Uterus (tissue), 3 donors: ENCODE measurements at regions not wholly inside any gene's neighbourhood (a gene's known extent, or its start where the extent isn't known, plus 50 kb on each side); places are given as distances from the start of the nearest gene placed in this dataset.

Source experiments
- DNase-seq, 2 donors: peaks; one replicate each; pipeline ENCODE4 v3.0.0-alpha.2; 2019 to 2020
- H3K27ac ChIP-seq, 2 donors: fragments of 200-600 bp; sonication (generic); 1 replicate in 1 of 2; 2 replicates in 1 of 2; pipeline ENCODE4 v1.5.1; 2016 to 2018
- H3K27me3 ChIP-seq, 2 donors: fragments of 200-600 bp; sonication (generic); one replicate each; pipeline ENCODE4 v1.5.1; 2018 to 2019; ENCODE audit warnings: control low read depth in 1 of 2
- H3K36me3 ChIP-seq, 2 donors: fragments of 200-600 bp; sonication (generic); one replicate each; pipeline ENCODE4 v1.5.1; 2019; ENCODE audit warnings: control low read depth in 1 of 2
- H3K4me1 ChIP-seq, 2 donors: fragments of 200-600 bp; sonication (generic); one replicate each; pipeline ENCODE4 v1.5.1; 2018 to 2019; ENCODE audit warnings: control low read depth in 1 of 2
- H3K4me3 ChIP-seq, 2 donors: fragments of 200-600 bp; sonication (generic); 1 replicate in 1 of 2; 2 replicates in 1 of 2; pipeline ENCODE4 v1.5.1; 2018 to 2019; ENCODE audit warnings: mild to moderate bottlenecking in 1 of 2
- H3K9me3 ChIP-seq, 2 donors: fragments of 200-600 bp; sonication (generic); one replicate each; pipeline ENCODE4 v1.5.1; 2019; ENCODE audit warnings: control low read depth in 1 of 2
- CTCF ChIP-seq, 4 experiments: fragments of 200-600 bp in 2 of 4; fragments of 450-650 bp in 2 of 4; sonication (generic) in 2 of 4; IDR thresholded peaks; one replicate each; pipeline ENCODE4 v1.5.1; 2016 to 2019; ENCODE audit warnings: antibody characterized with exemption in 4 of 4, mild to moderate bottlenecking in 2 of 4, moderate library complexity in 1 of 4
- POLR2A ChIP-seq, 2 donors: fragments of 450-650 bp; IDR thresholded peaks; one replicate each; pipeline ENCODE4 v1.6.1; 2016; ENCODE audit warnings: antibody characterized with exemption in 2 of 2, mild to moderate bottlenecking in 1 of 2, moderate library complexity in 1 of 2
- intact Hi-C: fragments of 100-400 bp; cut with DNase I; formaldehyde crosslinking; loops from one replicate; pipeline ENCODE4 v1.15.1; 2023; ENCODE audit warnings: low total_unique reads
- donor health status: DM: yes; HTN: yes; CAD: no.

GRCh38 chr1:88398338-88398737 lies 285.7 kb upstream of the PKN2 start:
- Histone ChIP-seq H3K27me3 (no peaks in the 10 kb centered on the region), H3K27ac (no peak overlapping the region), H3K4me3 (no peak overlapping the region), H3K36me3 (no peaks in the 10 kb centered on the region), H3K9me3 (no peaks in the 10 kb centered on the region), H3K4me1 (no peaks in the 10 kb centered on the region)
- intact Hi-C loops: no loop called here
- TF ChIP-seq POLR2A (IDR thresholded peaks at IDR 0.05): no peak
- no peak for TF ChIP-seq CTCF (IDR thresholded peaks at IDR 0.05)
- no peak for DNase-seq

GRCh38 chr1:88399690-88400089 lies 284.4 kb upstream of the PKN2 start:
- H3K27ac ChIP-seq: no peak overlapping the region
- no peaks in the 10 kb centered on the region for H3K9me3 ChIP-seq
- no peak for DNase-seq
- no peaks in the 10 kb centered on the region for H3K36me3 ChIP-seq
- no peak for TF ChIP-seq POLR2A (IDR thresholded peaks at IDR 0.05)
- no peak for TF ChIP-seq CTCF (IDR thresholded peaks at IDR 0.05)
- no peak overlapping the region for H3K4me3 ChIP-seq
- intact Hi-C loops: no loop called here
- H3K27me3 ChIP-seq: no peaks in the 10 kb centered on the region
- H3K4me1 ChIP-seq: no peaks in the 10 kb centered on the region

- no peak overlapping the region for H3K27ac ChIP-seq
- no peaks in the 10 kb centered on the region for H3K9me3 ChIP-seq
- no peak for DNase-seq
- no peaks in the 10 kb centered on the region for H3K27me3 ChIP-seq
- H3K36me3 ChIP-seq: no peaks in the 10 kb centered on the region
- intact Hi-C loops: no loop called here
- no peak overlapping the region for H3K4me3 ChIP-seq
- TF ChIP-seq POLR2A (IDR thresholded peaks at IDR 0.05): no peak
- no peak for TF ChIP-seq CTCF (IDR thresholded peaks at IDR 0.05)
- H3K4me1 ChIP-seq: no peaks in the 10 kb centered on the region
Observed at GRCh38 chr1:88401313-88401712, 282.8 kb upstream of the PKN2 start.

GRCh38 chr1:88404582-88404981 lies 279.5 kb upstream of the PKN2 start:
- H3K27me3 ChIP-seq: no peaks in the 10 kb centered on the region
- no peak overlapping the region for H3K4me3 ChIP-seq
- no peaks in the 10 kb centered on the region for H3K36me3 ChIP-seq
- H3K4me1 ChIP-seq: no peaks in the 10 kb centered on the region
- no peak overlapping the region for H3K27ac ChIP-seq
- no peaks in the 10 kb centered on the region for H3K9me3 ChIP-seq
- intact Hi-C loops: no loop called here
- no peak for DNase-seq
- no peak for TF ChIP-seq CTCF (IDR thresholded peaks at IDR 0.05)
- TF ChIP-seq POLR2A (IDR thresholded peaks at IDR 0.05): no peak

GRCh38 chr1:88407248-88407647 lies 276.8 kb upstream of the PKN2 start:
- Histone ChIP-seq H3K27me3 (no peaks in the 10 kb centered on the region), H3K4me3 (no peak overlapping the region), H3K4me1 (no peaks in the 10 kb centered on the region), H3K9me3 (no peaks in the 10 kb centered on the region), H3K36me3 (no peaks in the 10 kb centered on the region), H3K27ac (no peak overlapping the region)
- intact Hi-C loops: no loop called here
- DNase-seq: no peak
- TF ChIP-seq CTCF (IDR thresholded peaks at IDR 0.05) (no peak), POLR2A (IDR thresholded peaks at IDR 0.05) (no peak)
